Fibroblast of pulmonary artery (primary cell): ENCODE measurements at regions not wholly inside any gene's neighbourhood (a gene's known extent, or its start where the extent isn't known, plus 50 kb on each side); places are given as distances from the start of the nearest gene placed in this dataset.

ENCODE experiments used
- DNase-seq: peaks from one replicate; pipeline ENCODE4 v3.0.0-alpha.2; 2010; ENCODE audit warnings: low read depth
- H3K4me3 ChIP-seq: replicated peaks from 2 replicates; pipeline ENCODE4 v1.5.1; 2011; ENCODE audit warnings: low read depth, mild to moderate bottlenecking, control low read depth, low read length, moderate library complexity
- CTCF ChIP-seq: IDR thresholded peaks from 2 replicates; pipeline ENCODE4 v1.5.1; 2011; ENCODE audit warnings: mild to moderate bottlenecking, control low read depth, low read length, inconsistent platforms; ENCODE audit errors: missing control alignments

GRCh38 chr4:110977554-110977953, 354.7 kb upstream of the PITX2 start:
- TF ChIP-seq CTCF: no peak
- DNase-seq: no peak
- H3K4me3 ChIP-seq: no peak overlapping the region

- H3K4me3 ChIP-seq: no peak overlapping the region
- TF ChIP-seq CTCF: no peak
- no peak for DNase-seq
Observed at GRCh38 chr4:110978761-110979160, 355.9 kb upstream of the PITX2 start.

GRCh38 chr4:110982486-110982885, 359.6 kb upstream of the PITX2 start:
- TF ChIP-seq CTCF: no peak
- H3K4me3 ChIP-seq: no peak overlapping the region
- DNase-seq: no peak

- TF ChIP-seq CTCF: no peak
- no peak overlapping the region for H3K4me3 ChIP-seq
- no peak for DNase-seq
Observed at GRCh38 chr4:110988722-110989121, 365.8 kb upstream of the PITX2 start.

- H3K4me3 ChIP-seq: no peak overlapping the region
- no peak for TF ChIP-seq CTCF
- DNase-seq: no peak
Observed at GRCh38 chr4:110989125-110989524, 366.2 kb upstream of the PITX2 start.

- DNase-seq: no peak
- no peak overlapping the region for H3K4me3 ChIP-seq
- no peak for TF ChIP-seq CTCF
Observed at GRCh38 chr4:110994781-110995180, 371.9 kb upstream of the PITX2 start.

GRCh38 chr4:110998320-110998719, 375.4 kb upstream of the PITX2 start:
- no peak overlapping the region for H3K4me3 ChIP-seq
- no peak for DNase-seq
- TF ChIP-seq CTCF: no peak
